ENCODE measurements at regions not wholly inside any gene's neighbourhood (a gene's known extent, or its start where the extent isn't known, plus 50 kb on each side); places are given as distances from the start of the nearest gene placed in this dataset.
"Not testable (repeated sequence)": the region's sequence is repeated elsewhere in the genome, so short reads cannot be mapped to it uniquely, and the experiment has no call there.

- FAIRE-seq (no peak), DNase-seq (ENCODE audit: low read depth) (no peak)
- H2AFZ ChIP-seq (ENCODE audit: low read depth, low read length), result no peak overlapping the region
- Mint-ChIP-seq H3K4me1 (ENCODE audit: low read depth, unreplicated experiment) (no peaks in the 10 kb centered on the region), H3K9me3 (ENCODE audit: unreplicated experiment) (peaks cover 12% of the 10 kb centered on the region), H3K36me3 (ENCODE audit: low read depth, unreplicated experiment) (no peaks in the 10 kb centered on the region), H3K27ac (ENCODE audit: unreplicated experiment) (no peak overlapping the region), H3K27me3 (ENCODE audit: low read depth, unreplicated experiment) (peaks cover 1% of the 10 kb centered on the region), H3K4me3 (ENCODE audit: unreplicated experiment) (no peak overlapping the region)
- TF ChIP-seq CTCF (IDR thresholded peaks at IDR 0.05; ENCODE audit: insufficient read depth, low read depth, low read length) (no peak), EZH2 (IDR thresholded peaks at IDR 0.05; ENCODE audit: insufficient read depth, low read length) (no peak)
- no peak overlapping the region for H3K9ac ChIP-seq (ENCODE audit: low read length)
- no peak overlapping the region for H3K4me3 ChIP-seq (ENCODE audit: insufficient read depth, low read depth, low read length)
- H3K4me2 ChIP-seq (ENCODE audit: low read length), result no peak overlapping the region
- H3K9me3 ChIP-seq (ENCODE audit: insufficient read depth, low read depth, low read length), result peaks cover 7% of the 10 kb centered on the region
- no peaks in the 10 kb centered on the region for H4K20me1 ChIP-seq (ENCODE audit: insufficient read depth, low read length)
- no peaks in the 10 kb centered on the region for H3K4me1 ChIP-seq (ENCODE audit: insufficient read depth, low read length)
- no peaks in the 10 kb centered on the region for H3K36me3 ChIP-seq (ENCODE audit: insufficient read depth, low read length)
- no peaks in the 10 kb centered on the region for H3K27me3 ChIP-seq (ENCODE audit: insufficient read depth, low read length)
- no peaks in the 10 kb centered on the region for H3K79me2 ChIP-seq (ENCODE audit: insufficient read depth, low read length)
- no peak overlapping the region for H3K27ac ChIP-seq (ENCODE audit: low read depth, low read length)
Observed at GRCh38 chrX:1103360-1103759, 109.1 kb downstream of the CRLF2 start.

GRCh38 chrX:1102786-1103185, 109.7 kb downstream of the CRLF2 start:
- Histone ChIP-seq H2AFZ (ENCODE audit: low read depth, low read length) (no peak overlapping the region), H4K20me1 (ENCODE audit: insufficient read depth, low read length) (no peaks in the 10 kb centered on the region), H3K4me1 (ENCODE audit: insufficient read depth, low read length) (no peaks in the 10 kb centered on the region), H3K9me3 (ENCODE audit: insufficient read depth, low read depth, low read length) (peaks cover 10% of the 10 kb centered on the region), H3K36me3 (ENCODE audit: insufficient read depth, low read length) (no peaks in the 10 kb centered on the region), H3K9ac (ENCODE audit: low read length) (no peak overlapping the region), H3K4me2 (ENCODE audit: low read length) (no peak overlapping the region), H3K79me2 (ENCODE audit: insufficient read depth, low read length) (no peaks in the 10 kb centered on the region), H3K27me3 (ENCODE audit: insufficient read depth, low read length) (no peaks in the 10 kb centered on the region), H3K27ac (ENCODE audit: low read depth, low read length) (no peak overlapping the region), H3K4me3 (ENCODE audit: insufficient read depth, low read depth, low read length) (no peak overlapping the region)
- peaks cover 1% of the 10 kb centered on the region for H3K27me3 Mint-ChIP-seq (ENCODE audit: low read depth, unreplicated experiment)
- TF ChIP-seq EZH2 (IDR thresholded peaks at IDR 0.05; ENCODE audit: insufficient read depth, low read length) (no peak), CTCF (IDR thresholded peaks at IDR 0.05; ENCODE audit: insufficient read depth, low read depth, low read length) (no peak)
- peaks cover 12% of the 10 kb centered on the region for H3K9me3 Mint-ChIP-seq (ENCODE audit: unreplicated experiment)
- H3K27ac Mint-ChIP-seq (ENCODE audit: unreplicated experiment), result no peak overlapping the region
- FAIRE-seq (no peak), DNase-seq (ENCODE audit: low read depth) (no peak)
- H3K36me3 Mint-ChIP-seq (ENCODE audit: low read depth, unreplicated experiment), result no peaks in the 10 kb centered on the region
- H3K4me3 Mint-ChIP-seq (ENCODE audit: unreplicated experiment), result no peak overlapping the region
- H3K4me1 Mint-ChIP-seq (ENCODE audit: low read depth, unreplicated experiment), result no peaks in the 10 kb centered on the region

- H3K4me3 Mint-ChIP-seq (ENCODE audit: unreplicated experiment); H3K27ac ChIP-seq (ENCODE audit: low read depth, low read length); H3K36me3 Mint-ChIP-seq (ENCODE audit: low read depth, unreplicated experiment); DNase-seq (ENCODE audit: low read depth); H3K4me1 Mint-ChIP-seq (ENCODE audit: low read depth, unreplicated experiment); H4K20me1 ChIP-seq (ENCODE audit: insufficient read depth, low read length); H3K27me3 ChIP-seq (ENCODE audit: insufficient read depth, low read length); H3K9ac ChIP-seq (ENCODE audit: low read length); H3K4me3 ChIP-seq (ENCODE audit: insufficient read depth, low read depth, low read length); FAIRE-seq; H2AFZ ChIP-seq (ENCODE audit: low read depth, low read length); H3K4me2 ChIP-seq (ENCODE audit: low read length); H3K79me2 ChIP-seq (ENCODE audit: insufficient read depth, low read length); H3K36me3 ChIP-seq (ENCODE audit: insufficient read depth, low read length); H3K27ac Mint-ChIP-seq (ENCODE audit: unreplicated experiment); H3K4me1 ChIP-seq (ENCODE audit: insufficient read depth, low read length); H3K27me3 Mint-ChIP-seq (ENCODE audit: low read depth, unreplicated experiment): not testable (repeated sequence)
- peaks cover 15% of the 10 kb centered on the region for H3K9me3 ChIP-seq (ENCODE audit: insufficient read depth, low read depth, low read length)
- H3K9me3 Mint-ChIP-seq (ENCODE audit: unreplicated experiment), result peaks cover 15% of the 10 kb centered on the region
Observed at GRCh38 chrX:1102221-1102620, 110.2 kb downstream of the CRLF2 start.
